Mammary epithelial cell (primary cell): ENCODE measurements at regions not wholly inside any gene's neighbourhood (a gene's known extent, or its start where the extent isn't known, plus 50 kb on each side); places are given as distances from the start of the nearest gene placed in this dataset.

Source experiments
- EZH2 ChIP-seq: IDR thresholded peaks from 2 replicates; pipeline ENCODE4 v1.6.1; 2012; ENCODE audit warnings: low read length, inconsistent platforms, borderline replicate concordance
- TF ChIP-seq, protein P1 (sequence below), 2 donors: IDR thresholded peaks in 1 of 2; conservative IDR thresholded peaks in 1 of 2; 2 replicates each; pipeline ENCODE4 v1.5.1; 2011 to 2012; ENCODE audit warnings: inconsistent platforms in 2 of 2, low read length in 2 of 2, mild to moderate bottlenecking in 2 of 2, control low read depth in 1 of 2, low read depth in 1 of 2; ENCODE audit not compliant: insufficient read depth in 1 of 2; ENCODE audit errors: extremely low read depth in 1 of 2

DNA sequence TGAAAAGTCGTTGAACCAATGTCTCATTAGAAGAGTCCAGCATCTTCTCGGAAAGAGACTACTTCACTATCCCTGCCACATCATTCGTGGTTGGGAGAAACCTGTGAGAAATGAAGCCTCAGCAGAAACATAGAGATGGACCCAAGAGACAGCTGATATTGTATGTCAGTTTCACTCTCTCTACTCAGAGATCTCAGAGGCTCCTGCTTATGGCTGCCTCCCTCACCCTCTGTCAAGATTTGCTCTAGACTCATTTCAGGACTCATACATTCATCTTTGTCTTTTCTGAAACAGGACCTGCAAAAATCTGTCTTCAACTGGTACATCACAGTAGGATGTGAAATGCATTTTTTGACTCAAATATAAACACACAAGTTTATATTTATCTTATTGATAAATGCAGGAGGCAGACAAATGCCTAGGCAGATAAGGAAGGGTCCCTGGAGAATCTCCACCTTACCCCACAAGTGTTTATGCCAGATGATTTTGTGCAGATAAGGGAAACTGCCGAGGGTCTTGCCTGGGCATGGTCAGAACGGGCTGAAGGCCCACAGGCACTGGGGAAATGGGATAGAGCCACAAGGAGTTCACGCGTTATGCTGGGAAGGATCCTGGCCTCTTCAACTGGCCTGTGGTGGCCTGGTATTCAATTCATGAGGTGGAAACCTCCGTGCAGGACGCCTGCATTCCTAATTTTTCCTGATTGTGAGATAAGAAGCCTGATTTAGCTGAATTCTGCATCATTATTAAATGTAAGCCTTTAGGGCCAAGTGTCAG lies 1834.0 kb upstream of the PCDH20 start:
- TF ChIP-seq, protein P1, sequence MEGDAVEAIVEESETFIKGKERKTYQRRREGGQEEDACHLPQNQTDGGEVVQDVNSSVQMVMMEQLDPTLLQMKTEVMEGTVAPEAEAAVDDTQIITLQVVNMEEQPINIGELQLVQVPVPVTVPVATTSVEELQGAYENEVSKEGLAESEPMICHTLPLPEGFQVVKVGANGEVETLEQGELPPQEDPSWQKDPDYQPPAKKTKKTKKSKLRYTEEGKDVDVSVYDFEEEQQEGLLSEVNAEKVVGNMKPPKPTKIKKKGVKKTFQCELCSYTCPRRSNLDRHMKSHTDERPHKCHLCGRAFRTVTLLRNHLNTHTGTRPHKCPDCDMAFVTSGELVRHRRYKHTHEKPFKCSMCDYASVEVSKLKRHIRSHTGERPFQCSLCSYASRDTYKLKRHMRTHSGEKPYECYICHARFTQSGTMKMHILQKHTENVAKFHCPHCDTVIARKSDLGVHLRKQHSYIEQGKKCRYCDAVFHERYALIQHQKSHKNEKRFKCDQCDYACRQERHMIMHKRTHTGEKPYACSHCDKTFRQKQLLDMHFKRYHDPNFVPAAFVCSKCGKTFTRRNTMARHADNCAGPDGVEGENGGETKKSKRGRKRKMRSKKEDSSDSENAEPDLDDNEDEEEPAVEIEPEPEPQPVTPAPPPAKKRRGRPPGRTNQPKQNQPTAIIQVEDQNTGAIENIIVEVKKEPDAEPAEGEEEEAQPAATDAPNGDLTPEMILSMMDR (conservative IDR thresholded peaks at IDR 0.05 in 1 of 2, IDR thresholded peaks at IDR 0.05 in 1 of 2; ENCODE audit: extremely low read depth in 1 of 2, insufficient read depth in 1 of 2, low read depth in 1 of 2, low read length in 2 of 2): no peak
- TF ChIP-seq EZH2: no peak
